IPS DF 6.9 (cell line): ENCODE measurements at regions not wholly inside any gene's neighbourhood (a gene's known extent, or its start where the extent isn't known, plus 50 kb on each side); places are given as distances from the start of the nearest gene placed in this dataset.

Experiments used
- DNase-seq: peaks from one replicate; pipeline ENCODE4 v3.0.0-alpha.2; 2013; ENCODE audit warnings: low read depth, low spot score
- H3K27ac ChIP-seq: one replicate; pipeline ENCODE4 v1.5.1; 2013; ENCODE audit warnings: low read length, control low read depth
- H3K27me3 ChIP-seq: 2 replicates; pipeline ENCODE4 v1.6.1; 2013; ENCODE audit warnings: mild to moderate bottlenecking, low read length; ENCODE audit not compliant: control insufficient read depth, insufficient read depth
- H3K36me3 ChIP-seq: 2 replicates; pipeline ENCODE4 v1.6.1; 2013; ENCODE audit warnings: low read length; ENCODE audit not compliant: control insufficient read depth, insufficient read depth
- H3K4me1 ChIP-seq: 2 replicates; pipeline ENCODE4 v1.6.1; 2013; ENCODE audit warnings: low read length; ENCODE audit not compliant: control insufficient read depth, insufficient read depth
- H3K4me3 ChIP-seq: 2 replicates; pipeline ENCODE4 v1.5.1; 2013; ENCODE audit warnings: mild to moderate bottlenecking, low read length
- H3K9me3 ChIP-seq: 2 replicates; pipeline ENCODE4 v1.6.1; 2013; ENCODE audit warnings: low read length, inconsistent platforms; ENCODE audit not compliant: control insufficient read depth, insufficient read depth
- WGBS: extraction: QIAGEN DNeasy Blood & Tissue Kit; methylation state at CpG from one replicate; pipeline ENCODE4 v1.1.7; 2013; ENCODE audit warnings: mixed read lengths, missing lambda C conversion rate; ENCODE audit not compliant: insufficient read length, insufficient coverage; 5-methylcytosine and 5-hydroxymethylcytosine counted together

DNA sequence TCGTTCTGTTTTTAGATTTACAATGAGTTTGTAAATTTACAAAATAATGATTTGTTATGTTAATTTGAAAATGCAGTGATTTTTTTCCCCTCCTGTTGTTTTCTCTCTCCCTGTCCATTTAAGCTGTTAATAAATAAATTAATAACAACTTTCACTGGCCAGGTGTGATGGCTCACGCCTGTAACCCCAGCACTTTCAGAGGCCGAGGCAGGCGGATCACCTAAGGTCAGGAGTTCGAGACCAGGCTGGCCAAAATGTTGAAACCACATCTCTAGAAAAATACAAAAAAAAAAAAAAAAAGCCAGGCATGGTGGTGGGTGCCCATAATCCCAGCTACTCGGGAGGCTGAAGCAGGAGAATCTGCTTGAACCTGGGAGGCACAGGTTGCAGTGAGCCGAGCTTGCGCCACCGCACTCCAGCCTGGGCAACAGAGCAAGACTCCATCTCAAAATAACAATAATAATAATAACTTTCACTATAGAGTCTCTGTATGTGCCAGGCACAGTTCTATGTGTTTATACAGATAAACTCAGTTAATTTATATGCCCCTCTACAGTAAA, 229.2 kb upstream of the ARGLU1 start:
- no peaks in the 10 kb centered on the region for H3K9me3 ChIP-seq
- no peak overlapping the region for H3K4me3 ChIP-seq
- peaks cover 3% of the 10 kb centered on the region; the same call in 1 of the 2 replicates for H3K27me3 ChIP-seq
- no CpG with 5 or more reads among the region's 9 CpGs for WGBS
- H3K4me1 ChIP-seq = peaks cover 3% of the 10 kb centered on the region; the same call in 1 of the 2 replicates
- no peak for DNase-seq
- H3K27ac ChIP-seq = no peak overlapping the region
- H3K36me3 ChIP-seq = no peaks in the 10 kb centered on the region

- H3K27me3 ChIP-seq = peaks cover 3% of the 10 kb centered on the region; the same call in 1 of the 2 replicates
- peak; percentile 85 for DNase-seq
- no peaks in the 10 kb centered on the region for H3K36me3 ChIP-seq
- no peak overlapping the region for H3K4me3 ChIP-seq
- no CpG with 5 or more reads among the region's 16 CpGs for WGBS
- H3K9me3 ChIP-seq = no peaks in the 10 kb centered on the region
- H3K27ac ChIP-seq = no peak overlapping the region
- H3K4me1 ChIP-seq = peaks cover 3% of the 10 kb centered on the region; the same call in 1 of the 2 replicates
Measured at GRCh38 chr13:106796280-106797047, 228.5 kb upstream of the ARGLU1 start.

DNA sequence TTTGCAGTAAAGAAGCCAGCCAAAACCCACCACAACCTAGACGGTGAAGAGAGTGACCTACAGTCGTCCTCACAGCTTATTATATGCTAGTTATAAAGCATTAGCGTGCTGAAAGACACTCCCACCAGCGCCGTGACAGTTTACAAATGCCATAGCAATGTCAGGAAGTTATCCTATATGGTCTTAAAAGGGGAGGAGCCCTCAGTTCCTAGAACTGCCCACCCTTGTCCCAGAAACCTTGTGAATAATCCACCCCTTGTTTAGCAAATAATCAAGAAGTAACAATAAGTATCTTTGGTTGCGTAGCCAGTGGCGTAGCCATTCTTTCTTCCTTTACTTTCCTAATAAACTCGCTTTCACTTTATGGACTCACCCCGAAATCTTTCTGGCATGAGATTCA, 227.9 kb upstream of the ARGLU1 start:
- Histone ChIP-seq H3K36me3 (no peaks in the 10 kb centered on the region), H3K4me1 (peaks cover 3% of the 10 kb centered on the region; the same call in 1 of the 2 replicates), H3K27ac (no peak overlapping the region), H3K27me3 (peaks cover 3% of the 10 kb centered on the region; the same call in 1 of the 2 replicates), H3K9me3 (no peaks in the 10 kb centered on the region), H3K4me3 (no peak overlapping the region)
- DNase-seq = no peak
- no CpG with 5 or more reads among the region's 9 CpGs for WGBS

- WGBS = no CpG with 5 or more reads among the region's 4 CpGs
- Histone ChIP-seq H3K4me1 (no peaks in the 10 kb centered on the region; the same call in 1 of the 2 replicates), H3K36me3 (no peaks in the 10 kb centered on the region), H3K4me3 (no peak overlapping the region), H3K27me3 (peaks cover 3% of the 10 kb centered on the region; the same call in 1 of the 2 replicates), H3K9me3 (no peaks in the 10 kb centered on the region), H3K27ac (no peak overlapping the region)
- no peak for DNase-seq
Measured at GRCh38 chr13:106794117-106794516, 226.2 kb upstream of the ARGLU1 start.

DNA sequence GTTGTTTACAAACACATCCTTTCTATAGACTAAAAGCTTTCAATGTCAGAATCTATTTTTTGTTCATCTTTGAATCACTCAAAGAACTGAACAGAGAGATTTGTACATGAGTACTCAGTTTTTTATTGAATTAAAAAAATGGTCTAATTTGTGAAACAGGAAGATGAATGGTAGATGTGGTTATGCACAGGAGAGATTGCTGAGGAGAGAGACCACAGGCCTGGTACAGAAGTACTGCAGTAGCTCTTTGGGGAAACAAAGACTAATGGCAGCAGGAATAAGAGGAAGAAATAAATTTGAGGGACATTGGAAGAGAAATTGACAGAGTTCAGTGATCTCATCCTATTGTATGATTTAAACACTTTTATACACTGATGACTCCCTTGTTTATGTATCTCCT, 222.0 kb upstream of the ARGLU1 start:
- H3K9me3 ChIP-seq = no peaks in the 10 kb centered on the region
- H3K36me3 ChIP-seq = no peaks in the 10 kb centered on the region
- H3K4me3 ChIP-seq = no peak overlapping the region
- DNase-seq = no peak
- H3K4me1 ChIP-seq = no peaks in the 10 kb centered on the region; the same call in 1 of the 2 replicates
- H3K27ac ChIP-seq = no peak overlapping the region
- no peaks in the 10 kb centered on the region for H3K27me3 ChIP-seq

DNA sequence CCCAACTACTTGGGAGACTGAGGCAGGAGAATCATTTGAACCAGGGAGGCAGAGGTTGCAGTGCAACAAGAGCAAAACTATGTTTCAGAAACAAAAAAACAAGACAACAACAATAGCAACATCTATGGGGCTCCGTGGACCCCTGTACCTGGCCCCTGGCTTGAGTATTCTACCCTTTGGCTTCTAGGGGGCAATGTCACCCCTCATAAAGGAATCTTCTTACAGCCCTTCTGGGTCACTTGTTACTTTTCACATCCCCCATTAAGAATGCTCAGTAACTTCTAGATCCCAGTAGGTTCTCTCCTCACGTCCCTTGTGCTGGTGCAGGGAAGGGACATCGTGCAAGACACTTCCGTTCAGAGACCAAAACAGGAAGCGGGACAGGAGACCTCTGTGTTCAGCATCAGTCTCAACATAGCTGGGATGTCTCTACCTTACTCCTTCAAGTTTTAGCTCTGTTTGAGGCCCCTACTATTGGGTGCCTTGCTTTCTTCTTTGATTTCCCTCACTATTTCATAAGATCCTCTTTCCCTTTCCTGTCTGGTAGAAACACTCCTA, 218.1 kb upstream of the ARGLU1 start:
- no peak for DNase-seq
- no peaks in the 10 kb centered on the region; the same call in 1 of the 2 replicates for H3K4me1 ChIP-seq
- no peaks in the 10 kb centered on the region for H3K27me3 ChIP-seq
- no peaks in the 10 kb centered on the region for H3K36me3 ChIP-seq
- H3K4me3 ChIP-seq = no peak overlapping the region
- H3K9me3 ChIP-seq = no peaks in the 10 kb centered on the region
- no peak overlapping the region for H3K27ac ChIP-seq
- WGBS = no CpG with 5 or more reads among the region's 5 CpGs

GRCh38 chr13:106774621-106775020, 206.7 kb upstream of the ARGLU1 start:
- no CpG with 5 or more reads among the region's 1 CpG for WGBS

DNA sequence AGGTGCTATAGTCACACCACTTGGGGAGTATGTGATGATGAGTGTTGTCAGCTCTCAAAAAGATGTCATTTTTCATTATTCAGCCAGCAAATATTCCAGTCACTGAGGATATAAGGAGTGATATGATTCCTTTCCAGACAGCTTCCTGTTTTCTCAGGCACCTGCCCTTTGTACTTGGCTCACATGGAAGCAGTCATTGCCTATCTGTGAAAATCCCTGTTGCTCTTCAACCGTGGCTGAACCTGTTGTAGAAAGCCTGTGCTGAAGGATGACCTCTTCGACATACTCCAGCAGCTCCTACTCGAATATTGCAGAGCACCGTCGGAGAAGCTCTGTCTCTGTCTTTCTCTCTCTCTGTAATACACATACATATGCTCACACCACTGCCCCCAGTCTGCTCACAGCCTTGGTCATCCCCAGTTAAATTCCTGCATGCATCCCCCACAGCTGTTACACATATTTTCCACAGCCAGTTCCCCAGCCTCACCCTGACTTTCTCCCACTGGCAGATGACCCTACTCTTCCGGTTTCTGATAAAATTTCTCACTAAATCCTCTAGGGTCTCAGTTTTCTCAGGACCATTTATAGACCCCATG, 204.2 kb upstream of the ARGLU1 start:
- Histone ChIP-seq H3K4me1 (no peaks in the 10 kb centered on the region), H3K27me3 (no peaks in the 10 kb centered on the region), H3K27ac (no peak overlapping the region), H3K4me3 (no peak overlapping the region), H3K36me3 (no peaks in the 10 kb centered on the region), H3K9me3 (no peaks in the 10 kb centered on the region)
- DNase-seq = no peak
- no CpG with 5 or more reads among the region's 6 CpGs for WGBS

More at GRCh38 chr13:106774621-106775020, 206.7 kb upstream of the ARGLU1 start:
- Histone ChIP-seq H3K36me3 (no peaks in the 10 kb centered on the region), H3K4me3 (no peak overlapping the region), H3K4me1 (no peaks in the 10 kb centered on the region), H3K27ac (no peak overlapping the region), H3K27me3 (no peaks in the 10 kb centered on the region), H3K9me3 (no peaks in the 10 kb centered on the region)
- DNase-seq = no peak

DNA sequence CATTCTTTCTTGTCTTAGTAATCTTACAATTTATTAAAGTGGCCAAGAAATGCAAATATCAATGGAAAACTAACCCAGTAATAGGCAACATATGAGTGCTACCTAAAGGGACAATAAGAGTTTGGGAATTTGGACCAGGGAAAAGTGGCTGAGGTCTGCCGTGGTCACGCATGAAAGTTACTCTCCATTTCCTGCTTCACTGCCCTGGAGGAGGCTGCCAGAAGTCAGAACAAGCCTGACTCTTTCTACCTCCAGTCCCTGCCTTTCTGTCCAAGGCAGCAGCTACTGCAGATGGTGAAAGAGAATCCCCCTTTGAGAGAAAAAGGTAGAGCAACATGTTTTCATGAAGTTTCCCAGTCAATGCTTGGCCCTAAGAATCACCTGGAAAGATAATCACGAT, 201.1 kb upstream of the ARGLU1 start:
- Histone ChIP-seq H3K36me3 (no peaks in the 10 kb centered on the region), H3K27ac (no peak overlapping the region), H3K4me1 (no peaks in the 10 kb centered on the region), H3K9me3 (no peaks in the 10 kb centered on the region), H3K4me3 (no peak overlapping the region), H3K27me3 (no peaks in the 10 kb centered on the region)
- no CpG with 5 or more reads among the region's 3 CpGs for WGBS
- no peak for DNase-seq

DNA sequence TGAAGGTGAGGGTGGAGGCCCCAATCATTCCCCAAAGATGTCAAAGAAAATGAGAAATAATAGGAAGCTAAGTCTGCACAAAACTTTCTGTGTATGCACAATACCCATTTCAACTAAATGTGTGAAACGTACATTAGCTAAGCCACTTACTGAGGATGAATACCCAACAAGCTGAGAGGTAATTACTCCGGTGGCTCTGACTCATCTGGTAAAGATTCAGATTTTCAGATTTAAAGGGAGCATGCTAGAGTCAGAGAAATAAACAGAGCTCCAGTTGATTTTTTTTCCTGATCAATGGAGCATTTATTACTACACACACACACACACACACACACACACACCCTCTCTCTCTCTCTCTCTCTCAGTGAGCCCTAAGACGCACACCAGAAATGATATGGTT, 194.8 kb upstream of the ARGLU1 start:
- H3K27me3 ChIP-seq = no peaks in the 10 kb centered on the region
- no peak overlapping the region for H3K4me3 ChIP-seq
- no peaks in the 10 kb centered on the region for H3K4me1 ChIP-seq
- no peaks in the 10 kb centered on the region for H3K36me3 ChIP-seq
- DNase-seq = no peak
- H3K9me3 ChIP-seq = no peaks in the 10 kb centered on the region
- no CpG with 5 or more reads among the region's 3 CpGs for WGBS
- no peak overlapping the region for H3K27ac ChIP-seq
